RWPE2 (cell line): ENCODE measurements at regions not wholly inside any gene's neighbourhood (a gene's known extent, or its start where the extent isn't known, plus 50 kb on each side); places are given as distances from the start of the nearest gene placed in this dataset.
A peak's percentile ranks its signal among the peaks of the same experiment; 100 is the strongest.
"Not testable (repeated sequence)": the region's sequence is repeated elsewhere in the genome, so short reads cannot be mapped to it uniquely, and the experiment has no call there.

ENCODE experiments used
- ATAC-seq: fragments of 200-7000 bp; cut with Tn5 transposase; 3 replicates; pipeline ENCODE4 v1.9.1; 2021; ENCODE audit warnings: low read depth
- DNase-seq: peaks from one replicate; pipeline ENCODE4 v3.0.0-alpha.2; 2020; ENCODE audit warnings: low spot score
- H3K27ac ChIP-seq: fragments of 450-650 bp; 2 replicates; pipeline ENCODE4 v1.5.1; 2017; ENCODE audit warnings: mild to moderate bottlenecking; ENCODE audit not compliant: poor library complexity, severe bottlenecking
- H3K27me3 ChIP-seq: fragments of 250-450 bp; sonication (Bioruptor Pico); 2 replicates; pipeline ENCODE4 v1.5.1; 2021; ENCODE audit warnings: mild to moderate bottlenecking, moderate library complexity; ENCODE audit not compliant: insufficient read depth, poor library complexity, severe bottlenecking
- H3K36me3 ChIP-seq: fragments of 250-450 bp; sonication (Bioruptor Pico); 2 replicates; pipeline ENCODE4 v1.5.1; 2020; ENCODE audit warnings: low read depth, mild to moderate bottlenecking, moderate library complexity
- H3K4me1 ChIP-seq: fragments of 250-450 bp; sonication (Bioruptor Pico); 2 replicates; pipeline ENCODE4 v1.5.1; 2021; ENCODE audit warnings: mild to moderate bottlenecking, moderate library complexity; ENCODE audit not compliant: insufficient read depth, poor library complexity, severe bottlenecking
- H3K4me3 ChIP-seq: fragments of 250-450 bp; sonication (Bioruptor Pico); 2 replicates; pipeline ENCODE4 v1.5.1; 2021; ENCODE audit warnings: mild to moderate bottlenecking, moderate library complexity; ENCODE audit not compliant: severe bottlenecking
- H3K9me3 ChIP-seq: fragments of 250-450 bp; sonication (Bioruptor Pico); 2 replicates; pipeline ENCODE4 v1.5.1; 2021; ENCODE audit warnings: mild to moderate bottlenecking, moderate library complexity; ENCODE audit not compliant: severe bottlenecking
- CTCF ChIP-seq: fragments of 450-650 bp; IDR thresholded peaks from one replicate; pipeline ENCODE4 v1.5.1; 2017; ENCODE audit warnings: mild to moderate bottlenecking, moderate library complexity; ENCODE audit not compliant: poor library complexity, severe bottlenecking

DNA sequence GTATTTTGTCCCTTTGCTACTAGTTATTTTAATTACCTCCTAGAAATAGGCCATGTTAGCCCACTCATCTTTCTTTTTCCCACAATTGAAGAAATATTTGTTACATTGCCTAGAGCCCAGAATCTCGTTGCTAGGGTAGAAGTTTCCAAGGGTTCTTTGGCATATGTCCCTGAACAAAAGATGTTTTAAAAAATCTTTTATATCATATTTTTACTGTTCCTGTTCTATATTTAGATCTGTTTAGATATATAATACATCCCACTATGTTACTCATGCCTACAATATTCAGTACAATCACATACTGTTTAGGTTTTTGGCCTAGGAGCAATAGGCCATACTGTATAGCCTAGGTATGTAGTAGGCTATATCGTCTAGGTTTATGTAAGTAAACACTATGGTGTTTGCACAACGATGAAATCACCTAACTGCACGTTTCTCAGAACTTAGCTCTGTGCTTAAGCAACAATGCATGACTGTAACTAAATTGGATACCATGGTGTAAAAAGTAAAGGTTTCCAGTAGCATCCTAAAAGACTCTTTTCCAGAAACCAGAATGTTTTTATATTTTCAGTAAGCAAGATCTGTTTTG lies 236.0 kb upstream of the SLIT2 start:
- H3K27me3 ChIP-seq: no peaks in the 10 kb centered on the region
- H3K36me3 ChIP-seq: no peaks in the 10 kb centered on the region
- peak; percentile 56 for ATAC-seq
- TF ChIP-seq CTCF: no peak
- H3K4me3 ChIP-seq: no peak overlapping the region
- peaks cover 15% of the 10 kb centered on the region for H3K4me1 ChIP-seq
- no peaks in the 10 kb centered on the region for H3K9me3 ChIP-seq
- no peak for DNase-seq
- no peak overlapping the region for H3K27ac ChIP-seq

DNA sequence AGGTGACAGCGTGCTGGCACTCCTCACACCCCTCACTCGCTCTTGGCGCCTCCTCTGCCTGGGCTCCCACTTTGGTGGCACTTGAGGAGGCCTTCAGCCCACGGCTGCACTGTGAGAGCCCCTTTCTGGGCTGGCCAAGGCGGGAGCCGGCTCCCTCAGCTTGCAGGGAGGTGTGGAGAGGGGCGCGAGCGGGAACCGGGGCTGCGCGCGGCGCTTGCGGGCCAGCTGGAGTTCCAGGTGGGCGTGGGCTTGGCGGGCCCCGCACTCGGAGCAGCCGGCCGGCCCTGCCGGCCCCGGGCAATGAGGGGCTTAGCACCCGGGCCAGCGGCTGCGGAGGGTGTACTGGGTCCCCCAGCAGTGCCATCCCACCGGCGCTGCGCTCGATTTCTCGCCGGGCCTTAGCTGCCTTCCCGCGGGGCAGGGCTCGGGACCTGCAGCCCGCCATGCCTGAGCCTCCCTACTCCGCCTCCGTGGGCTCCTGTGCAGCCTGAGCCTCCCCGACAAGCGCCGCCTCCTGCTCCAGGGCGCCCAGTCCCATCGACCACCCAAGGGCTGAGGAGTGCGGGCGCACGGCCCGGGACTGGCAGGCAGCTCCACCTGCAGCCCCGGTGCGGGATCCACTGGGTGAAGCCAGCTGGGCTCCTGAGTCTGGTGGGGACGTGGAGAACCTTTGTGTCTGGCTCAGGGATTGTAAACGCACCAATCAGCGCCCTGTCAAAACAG lies 247.7 kb upstream of the SLIT2 start:
- ATAC-seq, H3K4me1 ChIP-seq, H3K27me3 ChIP-seq, H3K27ac ChIP-seq, DNase-seq, H3K36me3 ChIP-seq, H3K4me3 ChIP-seq, H3K9me3 ChIP-seq: not testable (repeated sequence)

- ATAC-seq: no peak
- no peaks in the 10 kb centered on the region for H3K36me3 ChIP-seq
- H3K4me1 ChIP-seq: peaks cover 2% of the 10 kb centered on the region
- H3K27me3 ChIP-seq: no peaks in the 10 kb centered on the region
- no peaks in the 10 kb centered on the region for H3K9me3 ChIP-seq
- H3K4me3 ChIP-seq: no peak overlapping the region
- H3K27ac ChIP-seq: no peak overlapping the region
- TF ChIP-seq CTCF: no peak
- no peak for DNase-seq
Measured at GRCh38 chr4:19999775-20000414, 251.8 kb upstream of the SLIT2 start.

GRCh38 chr4:19999276-19999675 lies 252.4 kb upstream of the SLIT2 start:
- ATAC-seq (no peak), DNase-seq (no peak)
- H3K4me1 ChIP-seq: peaks cover 2% of the 10 kb centered on the region
- H3K27me3 ChIP-seq: no peaks in the 10 kb centered on the region
- H3K36me3 ChIP-seq: no peaks in the 10 kb centered on the region
- TF ChIP-seq CTCF: no peak
- no peak overlapping the region for H3K4me3 ChIP-seq
- no peak overlapping the region for H3K27ac ChIP-seq
- H3K9me3 ChIP-seq: no peaks in the 10 kb centered on the region

DNA sequence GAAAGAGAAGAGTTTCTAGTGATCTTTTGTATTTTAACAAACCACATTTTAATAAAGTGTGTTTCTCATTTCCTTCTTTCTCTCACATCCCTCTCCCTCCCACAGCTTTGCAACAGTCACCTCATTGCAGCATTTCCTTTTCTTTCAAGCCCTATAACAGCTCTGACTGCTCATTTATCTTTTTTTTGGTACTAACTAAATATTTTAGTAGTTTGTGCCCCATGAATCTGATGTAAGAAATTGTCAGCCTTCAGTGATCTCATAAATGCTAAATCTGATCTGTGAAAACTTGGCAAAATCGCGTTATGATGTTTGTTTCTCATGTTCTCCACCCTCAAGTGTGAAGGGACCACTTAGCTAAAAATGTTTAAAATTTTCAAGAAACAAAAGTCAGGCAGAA lies 258.5 kb upstream of the SLIT2 start:
- Histone ChIP-seq H3K9me3 (no peaks in the 10 kb centered on the region), H3K4me1 (peaks cover 4% of the 10 kb centered on the region)
- no peak for TF ChIP-seq CTCF

More for the DNA sequence above, 258.5 kb upstream of the SLIT2 start:
- DNase-seq: no peak
- ATAC-seq: no peak
- Histone ChIP-seq H3K27me3 (no peaks in the 10 kb centered on the region), H3K36me3 (no peaks in the 10 kb centered on the region), H3K27ac (no peak overlapping the region), H3K4me3 (no peak overlapping the region)
